AG08395 (cell line): ENCODE measurements at regions not wholly inside any gene's neighbourhood (a gene's known extent, or its start where the extent isn't known, plus 50 kb on each side); places are given as distances from the start of the nearest gene placed in this dataset.

Experiments
- DNase-seq: peaks from one replicate; pipeline ENCODE4 v3.0.0; 2012; ENCODE audit warnings: mixed read lengths, low spot score

GRCh38 chr12:94815450-94815849, 165.1 kb upstream of the TMCC3 start:
- DNase-seq: no peak

- no peak for DNase-seq
These were observed 163.0 kb upstream of the TMCC3 start for GRCh38 chr12:94813314-94813713.

- DNase-seq: no peak
These were observed 162.0 kb upstream of the TMCC3 start for GRCh38 chr12:94812345-94812744.

- no peak for DNase-seq
These were observed 161.3 kb upstream of the TMCC3 start for GRCh38 chr12:94811611-94812010.

GRCh38 chr12:94807951-94808350, 157.6 kb upstream of the TMCC3 start:
- no peak for DNase-seq

GRCh38 chr12:94806617-94807016, 156.3 kb upstream of the TMCC3 start:
- DNase-seq: no peak

GRCh38 chr12:94805749-94806529, 155.6 kb upstream of the TMCC3 start:
- DNase-seq: peak; percentile 29

GRCh38 chr12:94803939-94804338, 153.6 kb upstream of the TMCC3 start:
- no peak for DNase-seq

- DNase-seq: no peak
These were observed 152.4 kb upstream of the TMCC3 start for GRCh38 chr12:94802796-94803195.

GRCh38 chr12:94801745-94802144, 151.4 kb upstream of the TMCC3 start:
- DNase-seq: no peak

- no peak for DNase-seq
These were observed 148.8 kb upstream of the TMCC3 start for GRCh38 chr12:94799136-94799535.

GRCh38 chr12:94798113-94798512, 147.8 kb upstream of the TMCC3 start:
- no peak for DNase-seq

- peak; percentile 30 for DNase-seq
These were observed 145.2 kb upstream of the TMCC3 start for GRCh38 chr12:94795520-94795919.

- DNase-seq: no peak
These were observed 144.7 kb upstream of the TMCC3 start for GRCh38 chr12:94795044-94795443.

- no peak for DNase-seq
These were observed 142.8 kb upstream of the TMCC3 start for GRCh38 chr12:94793191-94793595.

GRCh38 chr12:94792693-94793092, 142.3 kb upstream of the TMCC3 start:
- DNase-seq: no peak

- no peak for DNase-seq
These were observed 141.6 kb upstream of the TMCC3 start for GRCh38 chr12:94791933-94792332.

GRCh38 chr12:94790825-94791224, 140.5 kb upstream of the TMCC3 start:
- no peak for DNase-seq

GRCh38 chr12:94790370-94790769, 140.0 kb upstream of the TMCC3 start:
- no peak for DNase-seq

GRCh38 chr12:94789510-94790225, 139.3 kb upstream of the TMCC3 start:
- DNase-seq: no peak

- no peak for DNase-seq
These were observed 137.9 kb upstream of the TMCC3 start for GRCh38 chr12:94788298-94788697.

- DNase-seq: no peak
These were observed 136.5 kb upstream of the TMCC3 start for GRCh38 chr12:94786906-94787305.

- no peak for DNase-seq
These were observed 133.5 kb upstream of the TMCC3 start for GRCh38 chr12:94783862-94784261.

GRCh38 chr12:94783343-94783742, 133.0 kb upstream of the TMCC3 start:
- DNase-seq: no peak
